HepG2 (cell line): ENCODE measurements at regions not wholly inside any gene's neighbourhood (a gene's known extent, or its start where the extent isn't known, plus 50 kb on each side); places are given as distances from the start of the nearest gene placed in this dataset.
A peak's percentile ranks its signal among the peaks of the same experiment; 100 is the strongest.

Source experiments
- ATAC-seq: fragments of 200-7000 bp; cut with Tn5 transposase; 3 replicates; pipeline ENCODE4 v1.9.1; 2020; ENCODE audit warnings: mild to moderate bottlenecking, moderate library complexity
- BruUV-seq: library from RNA; stranded (reverse); fragments of 400-500 nt; replicated peaks from 2 replicates; lab custom pipeline; 2021; lab: Mats Ljungman, UMichigan
- CTCF ChIA-PET: fragments of 300-600 bp; formaldehyde crosslinking; extraction: SDS; loops from one replicate; lab custom pipeline; 2021; ENCODE audit warnings: low total read pairs, inconsistent platforms, low intra/inter-chr PET ratio; lab: Yijun Ruan, JAX
- POLR2A ChIA-PET: fragments of 350-600 bp; sonication (Branson Sonifier 250); formaldehyde crosslinking; loops from one replicate; lab custom pipeline; 2020; ENCODE audit warnings: antibody characterized with exemption, inconsistent platforms; lab: Yijun Ruan, JAX
- DNase-seq: peaks from one replicate; pipeline ENCODE4 v3.0.0-alpha.2; 2015; ENCODE audit warnings: low spot score
- FAIRE-seq: peaks from 3 replicates; lab custom pipeline; 2011; peaks lifted over from hg19 to GRCh38; lab: Jason Lieb, UNC
- H2AFZ ChIP-seq: one replicate; pipeline ENCODE4 v1.6.1; 2011; ENCODE audit warnings: low read length, inconsistent platforms
- H3K27ac ChIP-seq: fragments of 300-600 bp; 3 replicates; pipeline ENCODE4 v1.8.0; 2011; ENCODE audit warnings: mixed run types, mild to moderate bottlenecking, mixed read lengths, low read length, inconsistent platforms; ENCODE audit not compliant: insufficient read depth; ENCODE audit errors: extremely low read length
- H3K27me3 ChIP-seq, 2 experiments: fragments of 200-600 bp in 1 of 2; 2 replicates in 1 of 2; 3 replicates in 1 of 2; pipeline versions ENCODE4 v1.6.0 to v1.8.0; 2011; ENCODE audit warnings: low read length in 2 of 2, mild to moderate bottlenecking in 2 of 2, moderate library complexity in 2 of 2, inconsistent platforms in 1 of 2; ENCODE audit not compliant: insufficient read depth in 2 of 2, control insufficient read depth in 1 of 2
- H3K36me3 ChIP-seq, 2 experiments: fragments of 200-600 bp in 1 of 2; replicated peaks in 1 of 2; 2 replicates in 1 of 2; 3 replicates in 1 of 2; pipeline versions ENCODE4 v1.5.1 to v1.8.0; 2011; ENCODE audit warnings: low read length in 2 of 2, inconsistent platforms in 1 of 2; ENCODE audit not compliant: insufficient read depth in 2 of 2, control insufficient read depth in 1 of 2
- H3K4me1 ChIP-seq: 2 replicates; pipeline ENCODE4 v1.5.1; 2012; ENCODE audit warnings: low read length, inconsistent platforms; ENCODE audit not compliant: insufficient read depth
- H3K4me2 ChIP-seq: 2 replicates; pipeline ENCODE4 v1.6.0; 2011; ENCODE audit warnings: low read depth, low read length, inconsistent platforms
- H3K4me3 ChIP-seq, 3 experiments: fragments of 200-600 bp in 1 of 3; sonication (generic), shearing (Covaris generic) in 1 of 3; replicated peaks in 1 of 3; 2 replicates each; pipeline ENCODE4 v1.5.1; 2011 to 2016; ENCODE audit warnings: low read length in 3 of 3, inconsistent platforms in 2 of 3, low read depth in 2 of 3, mild to moderate bottlenecking in 2 of 3, control low read depth in 1 of 3, mixed read lengths in 1 of 3; ENCODE audit not compliant: insufficient read depth in 1 of 3
- H3K79me2 ChIP-seq: one replicate; pipeline ENCODE4 v1.6.1; 2011; ENCODE audit warnings: low read length, inconsistent platforms; ENCODE audit not compliant: insufficient read depth
- H3K9ac ChIP-seq: 2 replicates; pipeline ENCODE4 v1.6.0; 2011; ENCODE audit warnings: mild to moderate bottlenecking, low read depth, low read length, inconsistent platforms; ENCODE audit not compliant: insufficient read depth
- H3K9me3 ChIP-seq: 2 replicates; pipeline ENCODE4 v1.5.1; 2012; ENCODE audit warnings: mild to moderate bottlenecking, low read length
- H4K20me1 ChIP-seq: 2 replicates; pipeline ENCODE4 v1.6.0; 2011; ENCODE audit warnings: inconsistent platforms, mild to moderate bottlenecking, low read length, moderate library complexity; ENCODE audit not compliant: insufficient read depth
- ELF4 ChIP-seq: sonication (generic); formaldehyde crosslinking; IDR thresholded peaks from 2 replicates; pipeline ENCODE4 v1.5.0; 2020; ENCODE audit warnings: missing genetic modification reagents, mild to moderate bottlenecking, moderate library complexity, borderline replicate concordance
- HNRNPK ChIP-seq: fragments of 200-400 bp; formaldehyde crosslinking; IDR thresholded peaks from 2 replicates; pipeline ENCODE4 v1.6.1; 2018; ENCODE audit warnings: low read length, low read depth, moderate library complexity, mild to moderate bottlenecking; ENCODE audit not compliant: poor library complexity, severe bottlenecking
- HOXA7 ChIP-seq: sonication (generic); formaldehyde crosslinking; IDR thresholded peaks from 2 replicates; pipeline ENCODE4 v1.8.1; 2022; ENCODE audit warnings: mild to moderate bottlenecking, missing genetic modification reagents, moderate library complexity
- KAT7 ChIP-seq: IDR thresholded peaks from 2 replicates; pipeline ENCODE4 v1.6.1; 2018; ENCODE audit warnings: borderline replicate concordance, missing compliant biosample characterization
- KMT2A ChIP-seq: sonication (generic); formaldehyde crosslinking; IDR thresholded peaks from 2 replicates; pipeline ENCODE4 v1.4.0; 2020; ENCODE audit warnings: missing genetic modification reagents
- SIN3A ChIP-seq: IDR thresholded peaks from 2 replicates; pipeline ENCODE4 v1.6.1; 2011; ENCODE audit warnings: low read depth, mild to moderate bottlenecking, control low read depth, low read length, borderline replicate concordance
- WIZ ChIP-seq: sonication (generic); formaldehyde crosslinking; IDR thresholded peaks from 2 replicates; pipeline ENCODE4 v1.5.1; 2020; ENCODE audit warnings: mild to moderate bottlenecking, missing genetic modification reagents
- ZNF292 ChIP-seq: sonication (generic); formaldehyde crosslinking; IDR thresholded peaks from 2 replicates; pipeline ENCODE4 v1.8.1; 2022; ENCODE audit warnings: mild to moderate bottlenecking, low read depth, missing genetic modification reagents, borderline replicate concordance
- ZNF432 ChIP-seq: sonication (generic); formaldehyde crosslinking; IDR thresholded peaks from 2 replicates; pipeline ENCODE4 v1.5.0; 2020; ENCODE audit warnings: missing genetic modification reagents, mild to moderate bottlenecking, borderline replicate concordance
- ZNF878 ChIP-seq: sonication (generic); formaldehyde crosslinking; IDR thresholded peaks from 2 replicates; pipeline ENCODE4 v1.8.1; 2023; ENCODE audit warnings: mild to moderate bottlenecking, missing genetic modification reagents, moderate library complexity
- WGBS: methylation state at CpG from one replicate; pipeline ENCODE4 v1.1.6; 2017; ENCODE audit warnings: low lambda C conversion rate; 5-methylcytosine and 5-hydroxymethylcytosine counted together
- in situ Hi-C: cut with HindIII; loops from 2 replicates; pipeline ENCODE4 v1.10.0; 2017; ENCODE audit warnings: low pct_unique_long_range_greater_than_20kb; ENCODE audit not compliant: extremely low pct_ligation_motif_present
- intact Hi-C: fragments of 100-400 bp; cut with micrococcal nuclease; formaldehyde crosslinking; loops from one replicate; pipeline ENCODE4 v1.10.0; 2022; ENCODE audit not compliant: unreplicated experiment
- TF ChIP-seq, protein P1 (sequence below), 2 experiments: sonication (generic) in 1 of 2; formaldehyde crosslinking in 1 of 2; IDR thresholded peaks; 2 replicates each; pipeline versions ENCODE4 v1.5.1 to v1.6.1; 2011 to 2020; ENCODE audit warnings: borderline replicate concordance in 1 of 2, low read depth in 1 of 2, low read length in 1 of 2, mild to moderate bottlenecking in 1 of 2, missing genetic modification reagents in 1 of 2, moderate library complexity in 1 of 2

DNA sequence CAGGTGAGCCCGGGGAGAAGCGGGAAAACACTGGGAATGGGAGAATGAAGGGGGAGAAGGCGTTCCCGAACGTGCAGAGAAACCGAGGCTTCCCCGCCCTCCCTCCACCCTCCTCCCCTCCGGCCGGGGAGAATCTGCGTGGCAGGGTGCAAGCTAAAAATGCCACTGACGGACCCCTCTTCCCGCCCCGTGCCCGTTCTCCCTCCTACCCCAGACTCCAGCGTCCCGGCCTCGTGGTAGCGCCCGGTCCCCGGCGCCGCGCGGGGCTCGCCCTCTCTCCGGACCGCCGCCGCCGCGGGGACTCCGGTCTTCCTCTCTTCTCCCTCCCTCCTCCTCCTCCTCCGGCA is 81.6 kb upstream of the AK4 start:
- TF ChIP-seq, protein P1, sequence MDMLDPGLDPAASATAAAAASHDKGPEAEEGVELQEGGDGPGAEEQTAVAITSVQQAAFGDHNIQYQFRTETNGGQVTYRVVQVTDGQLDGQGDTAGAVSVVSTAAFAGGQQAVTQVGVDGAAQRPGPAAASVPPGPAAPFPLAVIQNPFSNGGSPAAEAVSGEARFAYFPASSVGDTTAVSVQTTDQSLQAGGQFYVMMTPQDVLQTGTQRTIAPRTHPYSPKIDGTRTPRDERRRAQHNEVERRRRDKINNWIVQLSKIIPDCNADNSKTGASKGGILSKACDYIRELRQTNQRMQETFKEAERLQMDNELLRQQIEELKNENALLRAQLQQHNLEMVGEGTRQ (IDR thresholded peaks at IDR 0.05; ENCODE audit: low read depth, low read length), result no peak
- TF ChIP-seq, protein P1 (CRISPR knock-in tag; IDR thresholded peaks at IDR 0.05; ENCODE audit: borderline replicate concordance), result no peak
- TF ChIP-seq KMT2A (0 out of 2 replicates have a peak, but pooled peaks have one; percentile 28), KAT7 (0 out of 2 replicates have a peak, but pooled peaks have one; percentile 42), ELF4 (CRISPR knock-in tag) (no peak), ZNF292 (CRISPR knock-in tag) (no peak), ZNF878 (CRISPR knock-in tag) (0 out of 2 replicates have a peak, but pooled peaks have one; percentile 23), WIZ (CRISPR knock-in tag) (no peak), SIN3A (peak; percentile 28; the same call in 1 of the 2 replicates), ZNF432 (no peak), HOXA7 (CRISPR knock-in tag) (no peak), HNRNPK (peak; percentile 35)
- no peaks in the 10 kb centered on the region for H3K79me2 ChIP-seq
- in situ Hi-C loops (loop anchor here (5.0 kb wide), 2 partner anchors 81 to 141 kb away; partner anchors contain the start of gene AK4), intact Hi-C loops (loop anchor here (5.0 to 10.0 kb wide), 2 partner anchors 91 to 358 kb away; partner anchors contain the start of genes LEPR and LEPROT)
- peak overlapping the region; percentile 95 for H3K4me2 ChIP-seq
- ChIA-PET POLR2A (no interaction called here), CTCF (no interaction called here)
- WGBS, result 1% methylated on average over 29 of the region's 33 CpGs
- no peaks in the 10 kb centered on the region for H3K9me3 ChIP-seq
- no peaks in the 10 kb centered on the region for H3K36me3 ChIP-seq
- no peak overlapping the region for H3K27ac ChIP-seq
- peaks cover 14% of the 10 kb centered on the region; the same call in 1 of the 2 replicates for H3K4me1 ChIP-seq
- peaks cover 0 to 8% of the 10 kb centered on the region in 2 experiments; a peak in 2 of 5 replicates for H3K27me3 ChIP-seq
- FAIRE-seq (no peak), ATAC-seq (peak; percentile 60), DNase-seq (no peak)
- BruUV-seq, result no TSS peak
- H3K9ac ChIP-seq, result peak overlapping the region; percentile 49; the same call in 1 of the 2 replicates
- H2AFZ ChIP-seq, result no peak overlapping the region
- peak overlapping the region; percentile 64 to 84 (median 75) for H3K4me3 ChIP-seq
- no peaks in the 10 kb centered on the region for H4K20me1 ChIP-seq
